NCI-H460 (cell line): ENCODE measurements at regions not wholly inside any gene's neighbourhood (a gene's known extent, or its start where the extent isn't known, plus 50 kb on each side); places are given as distances from the start of the nearest gene placed in this dataset.
"Not testable (repeated sequence)": the region's sequence is repeated elsewhere in the genome, so short reads cannot be mapped to it uniquely, and the experiment has no call there.

Source experiments
- DNase-seq: peaks from one replicate; pipeline ENCODE4 v3.0.0-alpha.2; 2016; ENCODE audit warnings: low read depth; ENCODE audit errors: extremely low read depth

DNA sequence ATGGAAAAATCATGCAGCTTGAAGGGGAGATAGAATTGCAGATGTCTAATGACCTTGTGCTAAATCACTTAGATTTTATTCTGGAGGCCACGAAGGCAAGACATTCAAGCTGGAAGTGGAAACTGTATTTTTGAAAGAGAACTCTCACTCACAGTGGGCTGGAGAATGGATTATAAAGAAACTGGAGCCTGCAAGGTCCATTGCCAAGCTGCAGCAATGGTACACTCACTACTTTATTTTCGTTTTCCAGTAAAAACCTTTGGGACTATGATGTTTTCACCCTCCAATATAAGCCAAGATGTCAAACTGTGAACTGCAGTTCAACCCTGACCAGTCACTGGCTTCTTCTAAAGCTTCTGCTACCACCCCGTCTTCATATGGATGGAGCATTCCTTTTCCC is 62.0 kb downstream of the SKIDA1 start:
- DNase-seq: no peak

DNA sequence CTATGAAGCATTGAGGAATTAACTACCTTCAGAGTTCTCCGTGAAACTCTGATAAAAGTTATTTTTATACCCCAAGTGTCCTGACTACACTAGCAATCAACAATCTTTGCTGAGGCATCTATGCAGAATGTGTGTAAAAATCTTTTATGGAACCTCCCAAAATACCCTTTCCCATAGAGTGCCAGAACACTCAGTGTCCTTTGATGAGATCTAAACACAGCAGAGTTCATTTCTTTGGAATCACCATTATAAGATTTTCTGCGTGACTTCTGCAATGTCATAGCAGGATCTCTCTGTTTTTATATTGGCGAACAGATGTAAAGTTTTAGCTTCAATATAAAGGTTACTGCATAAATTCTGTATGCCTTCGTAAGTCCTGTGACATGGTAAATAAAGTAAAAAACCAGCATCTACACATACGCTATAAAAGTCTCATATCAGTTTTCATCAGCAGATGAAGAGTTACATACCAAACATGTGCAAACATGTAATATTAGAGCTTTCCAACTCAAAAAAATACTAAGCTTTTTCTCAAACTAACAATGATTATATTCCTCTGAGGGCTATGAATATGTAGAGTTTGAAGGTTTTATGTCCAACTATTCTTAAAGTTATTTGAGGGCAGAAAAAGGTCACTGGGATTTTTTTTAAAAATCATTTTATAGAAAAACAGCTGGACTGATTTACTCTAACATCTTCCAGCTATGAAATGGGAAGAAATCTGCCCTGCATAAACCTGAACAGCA is 67.2 kb downstream of the SKIDA1 start:
- no peak for DNase-seq

GRCh38 chr10:21456160-21456559 is 69.3 kb downstream of the SKIDA1 start:
- DNase-seq: no peak

DNA sequence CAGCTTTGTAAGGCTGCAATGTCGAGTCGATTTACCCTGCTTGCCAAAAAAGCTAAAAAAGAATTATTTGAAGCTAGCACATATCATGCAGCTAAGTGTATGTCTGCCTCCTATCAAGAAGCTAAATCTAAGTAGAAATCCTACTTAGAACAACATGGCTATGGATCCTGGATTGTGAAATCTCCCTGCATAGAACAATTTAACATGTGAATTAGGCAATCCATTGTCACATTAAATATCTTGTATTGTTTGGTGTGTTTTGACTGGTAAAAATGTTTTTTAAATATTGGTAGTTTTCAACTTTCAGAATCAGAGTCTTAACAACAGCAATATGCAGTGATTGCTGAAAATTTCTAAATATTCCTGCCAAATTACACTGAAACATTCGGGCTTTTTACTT is 73.3 kb downstream of the SKIDA1 start:
- no peak for DNase-seq

- no peak for DNase-seq
Measured at GRCh38 chr10:21449288-21449966, 76.1 kb downstream of the SKIDA1 start.

DNA sequence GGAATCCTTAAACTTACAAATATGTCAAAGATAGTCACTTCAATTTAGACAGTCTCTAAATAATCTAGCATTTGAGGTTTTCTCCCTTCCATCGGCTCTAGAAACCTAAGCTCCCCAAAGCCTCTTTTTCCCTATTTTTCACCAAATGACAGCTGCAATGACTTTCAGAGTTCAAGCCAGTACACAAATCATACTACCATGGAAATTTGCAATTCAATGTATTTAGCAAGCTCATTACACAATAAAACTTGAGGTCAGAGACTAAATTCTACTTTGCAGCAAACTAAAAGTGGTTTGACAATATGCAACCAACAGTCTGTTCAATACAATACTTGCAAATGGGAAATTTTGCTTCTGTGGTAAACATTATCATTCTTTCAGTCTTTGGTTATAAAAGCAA is 80.3 kb downstream of the SKIDA1 start:
- DNase-seq: no peak

DNA sequence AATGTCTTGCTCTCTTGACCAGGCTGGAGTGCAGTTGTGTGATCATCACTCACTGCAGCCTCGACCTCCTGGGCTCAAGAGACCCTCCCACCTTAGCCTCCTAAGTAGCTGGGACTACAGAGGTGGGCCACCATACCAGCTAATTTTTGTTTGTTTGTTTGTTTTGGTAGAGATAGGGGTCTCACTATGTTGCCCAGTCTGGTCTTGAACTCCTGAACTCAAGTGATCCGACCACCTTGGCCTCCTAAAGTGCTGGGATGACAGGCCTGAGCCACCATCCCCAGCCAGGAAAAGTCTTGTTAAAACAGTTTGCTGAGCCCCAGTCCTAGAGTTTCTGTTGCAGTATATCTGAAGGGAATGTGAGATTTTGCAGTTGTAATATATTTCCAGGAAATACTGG is 83.9 kb downstream of the SKIDA1 start:
- DNase-seq: no peak

- not testable (repeated sequence) for DNase-seq
Measured at GRCh38 chr10:21438914-21439313, 86.6 kb downstream of the SKIDA1 start.

GRCh38 chr10:21437770-21438382 is 87.6 kb downstream of the SKIDA1 start:
- no peak for DNase-seq

- no peak for DNase-seq
Measured at GRCh38 chr10:21432266-21432665, 93.2 kb downstream of the SKIDA1 start.

- DNase-seq: no peak
Measured at GRCh38 chr10:21431799-21432198, 93.7 kb downstream of the SKIDA1 start.

DNA sequence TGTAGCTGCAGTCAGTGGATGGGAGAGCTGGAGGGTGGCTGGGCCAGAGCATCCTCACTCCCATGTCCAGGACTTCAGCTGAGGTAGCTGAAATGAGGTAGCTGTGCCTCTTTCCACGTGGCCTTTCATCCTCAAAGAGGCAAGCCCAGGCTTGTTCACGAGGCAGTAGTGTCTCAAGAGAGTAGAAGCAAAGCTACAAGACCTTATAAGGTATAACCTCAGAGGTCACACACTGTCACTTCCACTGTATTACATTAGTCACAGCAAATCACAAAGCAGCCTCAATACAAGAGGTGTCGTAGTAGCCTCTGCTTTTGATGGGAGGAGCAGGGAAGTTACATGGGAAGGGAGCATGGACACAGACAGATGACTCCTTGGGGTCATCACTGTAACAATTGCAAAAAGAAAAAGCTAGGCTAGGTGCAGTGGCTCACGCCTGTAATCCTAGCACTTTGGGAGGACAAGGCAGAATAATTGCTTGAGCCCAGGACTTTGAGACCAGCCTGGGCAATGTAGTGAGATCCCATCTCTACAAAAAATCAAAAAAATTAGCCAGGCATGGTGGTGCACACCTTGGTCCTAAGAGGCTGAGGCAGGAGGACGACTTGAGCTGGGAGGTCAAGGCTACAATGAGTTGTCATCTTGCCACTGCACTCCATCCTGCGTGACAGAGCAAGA is 97.5 kb downstream of the SKIDA1 start:
- DNase-seq: peak; percentile 6

GRCh38 chr10:21424459-21424861 is 101.0 kb downstream of the SKIDA1 start:
- DNase-seq: no peak

DNA sequence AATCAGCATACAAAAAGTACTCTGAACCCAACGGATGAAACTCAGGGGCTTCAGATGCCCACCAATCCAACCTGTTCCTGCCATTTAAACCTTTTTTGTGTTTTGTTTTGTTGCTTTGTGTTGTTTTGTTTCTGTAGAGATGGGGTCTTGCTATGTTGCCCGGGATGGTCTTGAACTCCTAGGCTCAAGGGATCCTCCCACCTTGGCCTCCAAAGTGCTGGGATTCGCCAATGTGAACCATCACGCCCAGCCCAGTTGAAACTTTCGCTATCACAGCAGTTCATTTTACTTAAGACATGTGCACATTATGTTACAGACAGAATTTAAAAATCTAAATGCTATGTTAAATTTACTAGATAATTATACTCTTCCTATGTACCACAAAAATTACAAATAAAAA is 101.6 kb downstream of the SKIDA1 start:
- DNase-seq: no peak

- DNase-seq: no peak
Measured at GRCh38 chr10:21423338-21423737, 102.1 kb downstream of the SKIDA1 start.

GRCh38 chr10:21421794-21422193 is 103.7 kb downstream of the SKIDA1 start:
- DNase-seq: no peak

- DNase-seq: no peak
Measured at GRCh38 chr10:21421016-21421415, 104.5 kb downstream of the SKIDA1 start.

DNA sequence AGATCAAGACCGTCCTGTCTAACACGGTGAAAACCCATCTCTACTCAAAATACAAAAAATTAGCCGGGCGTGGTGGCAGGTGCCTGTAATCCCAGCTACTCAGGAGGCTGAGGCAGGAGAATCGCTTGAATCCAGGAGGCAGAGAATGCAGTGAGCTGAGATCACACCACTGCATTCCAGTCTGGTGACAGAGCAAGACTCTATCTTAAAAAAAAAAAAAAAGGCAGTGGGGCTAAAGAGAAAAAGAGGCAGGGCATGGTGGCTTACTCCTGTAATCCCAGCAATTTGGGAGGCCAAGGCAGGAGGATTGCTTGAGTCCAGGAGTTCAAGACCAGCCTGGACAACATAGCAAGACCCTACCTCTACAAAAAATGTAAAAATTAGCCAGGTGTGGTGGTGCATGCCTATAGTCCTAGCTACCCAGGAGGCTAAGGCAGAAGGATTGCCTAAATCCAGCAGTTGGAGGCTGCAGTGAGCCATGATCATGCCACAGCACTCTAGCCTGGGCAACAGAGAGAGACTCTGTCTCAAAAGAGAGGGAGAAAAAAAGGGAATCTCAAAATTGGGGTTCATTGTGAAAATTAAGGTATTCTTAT is 106.4 kb downstream of the SKIDA1 start:
- DNase-seq: not testable (repeated sequence)

DNA sequence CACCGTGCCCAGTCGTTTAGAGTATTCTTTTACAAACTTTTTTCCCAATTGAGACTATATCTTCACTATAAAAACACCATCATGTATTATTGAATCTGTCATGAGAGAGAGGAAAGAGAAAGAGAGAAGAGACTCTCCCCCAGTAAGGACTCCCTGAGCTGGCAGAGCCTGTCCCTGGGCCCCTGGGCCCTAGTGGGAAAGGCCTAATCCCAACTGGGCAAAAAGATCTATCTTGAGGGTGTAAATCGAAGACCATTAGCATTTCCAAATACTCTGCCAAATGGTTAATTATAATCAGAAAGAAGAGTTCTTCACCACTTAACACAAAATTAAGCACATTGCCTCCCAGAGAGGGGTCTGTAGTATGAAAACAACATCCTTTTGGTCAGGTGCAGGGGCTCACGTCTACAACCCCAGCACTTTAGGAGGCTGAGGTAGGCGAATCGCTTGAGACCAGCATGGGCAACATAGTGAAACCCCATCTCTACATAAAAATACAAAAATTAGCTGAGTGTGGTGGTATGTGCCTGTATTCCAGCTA is 108.2 kb downstream of the SKIDA1 start:
- no peak for DNase-seq

DNA sequence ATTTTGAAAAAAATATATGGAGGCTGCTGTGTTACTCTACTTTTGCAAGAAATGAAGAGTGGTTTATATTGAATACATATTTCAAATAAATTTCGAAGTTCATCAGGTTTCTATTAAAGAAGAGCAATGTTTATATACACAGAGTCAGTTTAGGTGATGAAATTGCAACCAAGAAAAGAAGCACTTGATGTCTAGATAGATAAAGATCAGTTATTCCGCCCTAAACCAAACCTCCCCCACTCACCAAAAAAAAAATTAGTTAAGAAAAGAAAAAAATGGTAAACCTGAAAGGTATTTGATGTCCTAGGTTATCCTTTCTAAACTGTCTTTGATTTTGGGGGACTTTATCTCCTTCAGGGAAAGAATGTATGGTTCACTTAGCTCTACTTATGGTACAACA is 111.8 kb downstream of the SKIDA1 start:
- no peak for DNase-seq

DNA sequence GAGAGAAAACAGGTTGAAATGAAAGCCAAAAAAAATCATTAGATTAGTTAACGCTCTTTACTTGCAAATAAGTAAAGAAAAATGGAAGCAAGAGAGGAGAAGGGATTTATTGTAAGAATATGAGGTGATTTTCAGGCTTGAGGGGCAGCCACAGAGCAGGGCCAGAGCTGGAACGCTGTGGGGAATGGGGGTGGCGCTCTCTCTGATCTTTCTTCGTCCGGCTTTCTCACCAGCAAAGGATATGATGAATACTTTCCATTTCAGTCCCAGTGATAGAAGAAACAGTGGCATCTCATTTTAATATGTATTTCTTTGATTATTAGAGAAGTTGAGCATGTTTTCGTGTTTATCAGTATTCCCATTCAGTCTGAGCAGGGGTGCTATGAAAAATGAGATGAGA is 112.2 kb downstream of the SKIDA1 start:
- DNase-seq: no peak
